A673 (cell line): ENCODE measurements at regions not wholly inside any gene's neighbourhood (a gene's known extent, or its start where the extent isn't known, plus 50 kb on each side); places are given as distances from the start of the nearest gene placed in this dataset.

Experiments used
- CTCF ChIP-seq: fragments of 300-800, 200-600 bp; sonication (generic); conservative IDR thresholded peaks from 2 replicates; pipeline ENCODE4 v1.5.1; 2017; ENCODE audit warnings: low read depth, mild to moderate bottlenecking, antibody characterized with exemption, low read length, moderate library complexity, mixed read lengths
- EZH2 ChIP-seq: fragments of 200-600 bp; sonication (generic); IDR thresholded peaks from 2 replicates; pipeline ENCODE4 v1.6.1; 2017; ENCODE audit warnings: borderline replicate concordance, low read depth, mild to moderate bottlenecking, mixed read lengths, antibody characterized with exemption, low read length; ENCODE audit not compliant: poor library complexity, severe bottlenecking

DNA sequence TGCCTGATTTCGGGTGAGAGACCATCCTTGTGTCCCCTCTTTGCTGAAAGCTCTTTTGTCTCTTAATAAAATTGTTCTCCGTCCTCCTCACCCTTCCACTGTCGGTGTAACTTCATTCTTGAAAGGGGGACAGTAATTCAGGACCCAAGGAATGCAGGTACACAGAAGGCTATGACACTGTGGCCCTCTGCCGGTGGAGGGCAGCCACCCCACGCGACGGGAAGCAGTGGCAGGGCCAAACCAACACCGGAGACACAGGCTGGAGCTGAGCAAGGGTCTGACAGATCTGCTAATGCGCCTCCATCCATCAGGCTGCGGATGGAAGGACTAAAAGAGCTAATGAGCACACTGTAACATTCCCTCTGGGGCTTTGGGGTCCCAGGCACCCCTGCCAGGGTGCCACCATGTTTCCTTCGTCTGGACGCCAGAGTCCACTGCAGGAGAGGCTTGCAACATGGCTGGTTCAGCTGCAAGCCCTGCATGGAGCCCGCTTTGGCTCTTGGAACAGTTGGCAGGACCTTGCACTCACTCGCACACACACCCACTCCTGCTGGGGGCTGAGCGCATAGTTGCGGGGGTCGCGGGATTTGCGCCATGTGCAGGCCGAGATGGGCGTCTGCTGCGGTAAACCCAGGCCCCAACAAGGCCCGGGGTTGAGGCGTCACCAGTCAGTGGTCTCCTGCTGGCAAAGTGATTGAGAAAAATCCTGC, 544.1 kb upstream of the CDH7 start:
- TF ChIP-seq CTCF (no peak), EZH2 (no peak)
